GM12878 (cell line): ENCODE measurements at regions not wholly inside any gene's neighbourhood (a gene's known extent, or its start where the extent isn't known, plus 50 kb on each side); places are given as distances from the start of the nearest gene placed in this dataset.

Source experiments
- ATAC-seq: fragments of 200-7000 bp; cut with Tn5 transposase; 3 replicates; pipeline ENCODE4 v1.9.1; 2020; ENCODE audit warnings: mild to moderate bottlenecking, moderate library complexity
- BruUV-seq: library from RNA; stranded (reverse); fragments of 400-500 nt; replicated peaks from 2 replicates; lab custom pipeline; 2021; lab: Mats Ljungman, UMichigan
- CTCF ChIA-PET: fragments of 300-600 bp; sonication (Branson Sonifier 250); formaldehyde crosslinking; extraction: SDS; loops from one replicate; lab custom pipeline; 2021; ENCODE audit warnings: inconsistent platforms; lab: Yijun Ruan, JAX
- POLR2A ChIA-PET: fragments of 350-600 bp; formaldehyde crosslinking; extraction: SDS; loops from one replicate; lab custom pipeline; 2021; ENCODE audit warnings: inconsistent platforms; lab: Charles Lee
- RAD21 ChIA-PET: fragments of 300-600 bp; sonication (Branson Sonifier 250); formaldehyde crosslinking; loops from one replicate; lab custom pipeline; 2023; ENCODE audit warnings: antibody characterized with exemption; ENCODE audit not compliant: unreplicated experiment; lab: Charles Lee
- SMC1A ChIA-PET: fragments of 300-600 bp; sonication (Branson Sonifier 250); formaldehyde crosslinking; loops from one replicate; lab custom pipeline; 2023; ENCODE audit not compliant: unreplicated experiment, uncharacterized antibody; lab: Charles Lee
- DNase-seq: peaks from one replicate; pipeline ENCODE4 v3.0.0-alpha.2; 2011; ENCODE audit warnings: low read depth, low spot score
- FAIRE-seq: peaks from 3 replicates; lab custom pipeline; 2011; peaks lifted over from hg19 to GRCh38; lab: Jason Lieb, UNC
- H2AFZ ChIP-seq: 2 replicates; pipeline ENCODE4 v1.6.0; 2011; ENCODE audit warnings: low read depth, low read length, control low read depth; ENCODE audit not compliant: control insufficient read depth
- H3K27ac ChIP-seq: 2 replicates; pipeline ENCODE4 v1.5.1; 2011; ENCODE audit warnings: control low read depth; ENCODE audit not compliant: control insufficient read depth, insufficient read depth
- H3K27me3 ChIP-seq, 2 experiments: replicated peaks in 1 of 2; 2 replicates each; pipeline versions ENCODE4 v1.6.0 to v1.6.1; 2011; ENCODE audit warnings: low read length in 1 of 2; ENCODE audit not compliant: control insufficient read depth in 2 of 2, insufficient read depth in 2 of 2
- H3K36me3 ChIP-seq, 2 experiments: 2 replicates each; pipeline ENCODE4 v1.5.1; 2011; ENCODE audit warnings: low read length in 1 of 2; ENCODE audit not compliant: control insufficient read depth in 2 of 2, insufficient read depth in 2 of 2
- H3K4me1 ChIP-seq: 2 replicates; pipeline ENCODE4 v1.6.1; 2011; ENCODE audit warnings: mild to moderate bottlenecking, low read length, moderate library complexity, mixed read lengths; ENCODE audit not compliant: control insufficient read depth, insufficient read depth
- H3K4me2 ChIP-seq: 2 replicates; pipeline ENCODE4 v1.6.0; 2011; ENCODE audit warnings: control low read depth; ENCODE audit not compliant: control insufficient read depth, insufficient read depth
- H3K4me3 ChIP-seq: fragments of 200-600 bp; sonication (generic); 2 replicates; pipeline ENCODE4 v1.5.1; 2016
- H3K79me2 ChIP-seq: 2 replicates; pipeline ENCODE4 v1.6.0; 2011; ENCODE audit warnings: low read length; ENCODE audit not compliant: control insufficient read depth, insufficient read depth
- H3K9ac ChIP-seq: 2 replicates; pipeline ENCODE4 v1.8.0; 2011; ENCODE audit warnings: low read length, control low read depth, mixed read lengths; ENCODE audit not compliant: control insufficient read depth, insufficient read depth
- H3K9me3 ChIP-seq: replicated peaks from 3 replicates; pipeline ENCODE4 v1.5.1; 2011; ENCODE audit warnings: mild to moderate bottlenecking, low read length; ENCODE audit not compliant: control insufficient read depth, insufficient read depth
- H4K20me1 ChIP-seq: 2 replicates; pipeline ENCODE4 v1.6.0; 2011; ENCODE audit not compliant: control insufficient read depth, insufficient read depth
- ATF7 ChIP-seq: fragments of 450-650 bp; IDR thresholded peaks from 2 replicates; pipeline ENCODE4 v1.6.1; 2016; ENCODE audit warnings: low read depth, mild to moderate bottlenecking
- BACH1 ChIP-seq: fragments of 450-650 bp; IDR thresholded peaks from 2 replicates; pipeline ENCODE4 v1.6.1; 2017; ENCODE audit warnings: mild to moderate bottlenecking, borderline replicate concordance
- EZH2 ChIP-seq: IDR thresholded peaks from 2 replicates; pipeline ENCODE4 v1.6.1; 2012; ENCODE audit warnings: low read depth, mild to moderate bottlenecking, control low read depth, inconsistent platforms, low read length, borderline replicate concordance; ENCODE audit not compliant: control insufficient read depth
- IRF4 ChIP-seq: IDR thresholded peaks from 2 replicates; pipeline ENCODE4 v1.6.1; 2011; ENCODE audit warnings: low read depth, low read length
- MEF2B ChIP-seq: fragments of 450-650 bp; IDR thresholded peaks from 2 replicates; pipeline ENCODE4 v1.6.1; 2018; ENCODE audit warnings: mild to moderate bottlenecking, moderate library complexity; ENCODE audit not compliant: partially characterized antibody, poor library complexity, severe bottlenecking
- NBN ChIP-seq: fragments of 450-650 bp; IDR thresholded peaks from 2 replicates; pipeline ENCODE4 v1.6.1; 2016
- RAD51 ChIP-seq: fragments of 450-650 bp; IDR thresholded peaks from 2 replicates; pipeline ENCODE4 v1.6.1; 2016; ENCODE audit warnings: moderate library complexity, mild to moderate bottlenecking, inconsistent platforms
- SMARCA5 ChIP-seq: fragments of 450-650 bp; IDR thresholded peaks from 2 replicates; pipeline ENCODE4 v1.6.1; 2017; ENCODE audit warnings: mild to moderate bottlenecking
- SMC3 ChIP-seq: IDR thresholded peaks from 2 replicates; pipeline ENCODE4 v1.6.1; 2011; ENCODE audit warnings: low read length, improper control_type of control experiment, borderline replicate concordance
- USF1 ChIP-seq: IDR thresholded peaks from 2 replicates; pipeline ENCODE4 v1.6.1; 2011; ENCODE audit warnings: borderline replicate concordance, low read depth, mild to moderate bottlenecking, moderate library complexity, mixed read lengths, low read length; ENCODE audit not compliant: insufficient read depth; ENCODE audit errors: extremely low read length
- YBX1 ChIP-seq: fragments of 450-650 bp; IDR thresholded peaks from 2 replicates; pipeline ENCODE4 v1.6.1; 2016; ENCODE audit warnings: antibody characterized with exemption
- WGBS: methylation state at CpG from one replicate; pipeline ENCODE4 v1.1.6; 2016; ENCODE audit warnings: low lambda C conversion rate; ENCODE audit not compliant: insufficient replicate concordance, insufficient coverage; ENCODE audit errors: missing lambda C conversion rate; 5-methylcytosine and 5-hydroxymethylcytosine counted together
- in situ Hi-C: fragments of 300-500 bp; cut with MboI; formaldehyde crosslinking; loops from 9 replicates; pipeline ENCODE4 v1.14.3; 2018; ENCODE audit warnings: mixed read lengths
- intact Hi-C: fragments of 100-400 bp; cut with micrococcal nuclease; formaldehyde crosslinking; loops from one replicate; pipeline ENCODE4 v1.14.2; 2022; ENCODE audit not compliant: unreplicated experiment
- TF ChIP-seq, protein P1 (sequence below), 3 experiments: IDR thresholded peaks in 2 of 3; conservative IDR thresholded peaks in 1 of 3; 2 replicates each; pipeline ENCODE4 v1.5.1; 2011; ENCODE audit warnings: low read depth in 3 of 3, low read length in 3 of 3, mild to moderate bottlenecking in 3 of 3, control low read depth in 2 of 3, moderate library complexity in 2 of 3, inconsistent platforms in 1 of 3, mixed read lengths in 1 of 3; ENCODE audit not compliant: control insufficient read depth in 2 of 3, insufficient read depth in 1 of 3; ENCODE audit errors: extremely low read depth in 1 of 3

- RAD21 ChIA-PET, result no interaction called here
Measured at GRCh38 chr17:71974051-71974450, 146.8 kb upstream of the SOX9 start.

DNA sequence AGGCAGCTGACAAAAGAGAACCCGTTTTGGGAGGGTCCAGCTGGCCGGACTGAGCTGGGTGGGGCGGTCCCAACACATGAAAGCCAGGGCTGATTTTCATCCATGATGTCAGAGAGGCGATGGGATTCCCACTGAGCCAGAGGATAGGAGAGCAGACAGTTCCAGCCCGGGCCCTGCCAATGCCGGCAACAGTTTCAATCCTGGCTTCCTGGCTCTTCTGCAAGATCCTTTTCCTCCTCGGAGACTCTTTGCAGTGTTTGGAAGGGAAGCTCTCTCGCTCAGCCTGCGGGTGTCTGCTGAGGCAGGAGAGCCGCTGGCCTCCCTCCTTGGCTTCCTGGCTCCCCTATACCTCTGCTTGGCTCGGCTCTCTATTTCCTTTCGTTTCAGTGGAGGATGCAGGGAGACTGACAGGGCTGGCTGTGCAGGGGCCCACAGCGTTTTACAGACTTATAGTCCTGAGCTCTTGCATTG is 145.5 kb upstream of the SOX9 start:
- BruUV-seq, result no TSS peak
- Histone ChIP-seq H3K4me1 (no peaks in the 10 kb centered on the region), H3K9me3 (no peaks in the 10 kb centered on the region; the same call in 2 of the 3 replicates), H3K36me3 (no peaks in the 10 kb centered on the region), H3K4me2 (peak overlapping the region; percentile 50), H3K79me2 (no peaks in the 10 kb centered on the region), H4K20me1 (no peaks in the 10 kb centered on the region), H3K4me3 (no peak overlapping the region), H3K27me3 (no peaks in the 10 kb centered on the region), H2AFZ (peak overlapping the region; percentile 53), H3K9ac (no peak overlapping the region), H3K27ac (no peak overlapping the region)
- ChIA-PET CTCF (interaction anchor here (0.7 kb wide), 1 partner anchor 283 kb away, joined by 4 read pairs; no protein-coding TSS in a partner anchor), RAD21 (no interaction called here), POLR2A (interaction anchor here (0.5 kb wide), 1 partner anchor 8 kb away, joined by 3 read pairs; no protein-coding TSS in a partner anchor), SMC1A (no interaction called here)
- no peak for DNase-seq
- intact Hi-C loops, result no loop called here
- WGBS, result 53% methylated on average over 13 of the region's 13 CpGs
- FAIRE-seq, result no peak
- TF ChIP-seq RAD51 (no peak), ATF7 (no peak), USF1 (no peak), MEF2B (no peak), IRF4 (no peak), SMARCA5 (no peak), NBN (no peak), BACH1 (no peak), EZH2 (no peak)
- TF ChIP-seq, protein P1, sequence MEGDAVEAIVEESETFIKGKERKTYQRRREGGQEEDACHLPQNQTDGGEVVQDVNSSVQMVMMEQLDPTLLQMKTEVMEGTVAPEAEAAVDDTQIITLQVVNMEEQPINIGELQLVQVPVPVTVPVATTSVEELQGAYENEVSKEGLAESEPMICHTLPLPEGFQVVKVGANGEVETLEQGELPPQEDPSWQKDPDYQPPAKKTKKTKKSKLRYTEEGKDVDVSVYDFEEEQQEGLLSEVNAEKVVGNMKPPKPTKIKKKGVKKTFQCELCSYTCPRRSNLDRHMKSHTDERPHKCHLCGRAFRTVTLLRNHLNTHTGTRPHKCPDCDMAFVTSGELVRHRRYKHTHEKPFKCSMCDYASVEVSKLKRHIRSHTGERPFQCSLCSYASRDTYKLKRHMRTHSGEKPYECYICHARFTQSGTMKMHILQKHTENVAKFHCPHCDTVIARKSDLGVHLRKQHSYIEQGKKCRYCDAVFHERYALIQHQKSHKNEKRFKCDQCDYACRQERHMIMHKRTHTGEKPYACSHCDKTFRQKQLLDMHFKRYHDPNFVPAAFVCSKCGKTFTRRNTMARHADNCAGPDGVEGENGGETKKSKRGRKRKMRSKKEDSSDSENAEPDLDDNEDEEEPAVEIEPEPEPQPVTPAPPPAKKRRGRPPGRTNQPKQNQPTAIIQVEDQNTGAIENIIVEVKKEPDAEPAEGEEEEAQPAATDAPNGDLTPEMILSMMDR (IDR thresholded peaks at IDR 0.05 in 2 of 3, conservative IDR thresholded peaks at IDR 0.05 in 1 of 3; ENCODE audit: control insufficient read depth in 2 of 3, extremely low read depth in 1 of 3, insufficient read depth in 1 of 3, low read depth in 3 of 3, low read length in 3 of 3), result no peak
- in situ Hi-C loops, result no loop called here
- no peak for ATAC-seq

More at GRCh38 chr17:71974051-71974450, 146.8 kb upstream of the SOX9 start:
- CTCF ChIA-PET, result no interaction called here
- no peak overlapping the region for H3K4me2 ChIP-seq
- H3K27ac ChIP-seq, result no peak overlapping the region
- intact Hi-C loops, result no loop called here
- SMC1A ChIA-PET, result interaction anchor here (0.6 kb wide), 1 partner anchor 1206 kb away, joined by 3 read pairs; no protein-coding TSS in a partner anchor
- H3K9me3 ChIP-seq, result no peaks in the 10 kb centered on the region; the same call in 2 of the 3 replicates
- no peak overlapping the region for H3K4me3 ChIP-seq
- no peak for TF ChIP-seq YBX1
- no peak for TF ChIP-seq SMC3
- no peaks in the 10 kb centered on the region for H3K36me3 ChIP-seq
- in situ Hi-C loops, result no loop called here
- no TSS peak for BruUV-seq
- H3K27me3 ChIP-seq, result no peaks in the 10 kb centered on the region
- no peak overlapping the region for H3K9ac ChIP-seq
- no peaks in the 10 kb centered on the region for H4K20me1 ChIP-seq
- POLR2A ChIA-PET, result interaction anchor here (1.0 kb wide), 1 partner anchor 13 kb away, joined by 4 read pairs; no protein-coding TSS in a partner anchor
- WGBS, result 58% methylated on average over 4 of the region's 4 CpGs
- H3K4me1 ChIP-seq, result no peaks in the 10 kb centered on the region
- ATAC-seq, result no peak
- FAIRE-seq, result no peak
- no peaks in the 10 kb centered on the region for H3K79me2 ChIP-seq
- DNase-seq, result no peak
- no peak overlapping the region for H2AFZ ChIP-seq
